ENCODE measurements at regions not wholly inside any gene's neighbourhood (a gene's known extent, or its start where the extent isn't known, plus 50 kb on each side); places are given as distances from the start of the nearest gene placed in this dataset.
"Not testable (repeated sequence)": the region's sequence is repeated elsewhere in the genome, so short reads cannot be mapped to it uniquely, and the experiment has no call there.

DNA sequence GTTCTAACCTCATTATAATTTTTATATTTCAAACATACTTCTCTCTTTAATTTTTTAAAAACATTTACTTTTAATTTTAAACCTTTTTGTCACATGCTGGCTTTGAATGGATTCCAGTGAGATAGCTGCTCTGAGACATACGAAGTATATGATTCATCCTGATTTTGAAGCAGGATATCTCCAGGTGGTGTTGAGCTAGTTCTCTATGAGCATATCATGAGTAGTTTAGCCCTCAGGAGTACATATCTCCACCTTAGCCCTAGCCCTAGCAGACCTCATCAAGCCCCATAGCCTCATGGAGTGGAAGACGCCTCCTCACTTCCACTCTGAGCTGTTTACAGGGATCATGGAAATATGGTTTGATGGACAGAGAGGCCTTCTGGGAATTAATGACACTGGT is 183.2 kb upstream of the C21orf91 start:
- TF ChIP-seq, protein P1, sequence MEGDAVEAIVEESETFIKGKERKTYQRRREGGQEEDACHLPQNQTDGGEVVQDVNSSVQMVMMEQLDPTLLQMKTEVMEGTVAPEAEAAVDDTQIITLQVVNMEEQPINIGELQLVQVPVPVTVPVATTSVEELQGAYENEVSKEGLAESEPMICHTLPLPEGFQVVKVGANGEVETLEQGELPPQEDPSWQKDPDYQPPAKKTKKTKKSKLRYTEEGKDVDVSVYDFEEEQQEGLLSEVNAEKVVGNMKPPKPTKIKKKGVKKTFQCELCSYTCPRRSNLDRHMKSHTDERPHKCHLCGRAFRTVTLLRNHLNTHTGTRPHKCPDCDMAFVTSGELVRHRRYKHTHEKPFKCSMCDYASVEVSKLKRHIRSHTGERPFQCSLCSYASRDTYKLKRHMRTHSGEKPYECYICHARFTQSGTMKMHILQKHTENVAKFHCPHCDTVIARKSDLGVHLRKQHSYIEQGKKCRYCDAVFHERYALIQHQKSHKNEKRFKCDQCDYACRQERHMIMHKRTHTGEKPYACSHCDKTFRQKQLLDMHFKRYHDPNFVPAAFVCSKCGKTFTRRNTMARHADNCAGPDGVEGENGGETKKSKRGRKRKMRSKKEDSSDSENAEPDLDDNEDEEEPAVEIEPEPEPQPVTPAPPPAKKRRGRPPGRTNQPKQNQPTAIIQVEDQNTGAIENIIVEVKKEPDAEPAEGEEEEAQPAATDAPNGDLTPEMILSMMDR (IDR thresholded peaks at IDR 0.05; ENCODE audit: insufficient read depth, low read depth, low read length, missing control alignments): no peak
- H3K4me3 ChIP-seq (ENCODE audit: low read length): no peak overlapping the region
- no peak for DNase-seq (ENCODE audit: low read depth)

DNA sequence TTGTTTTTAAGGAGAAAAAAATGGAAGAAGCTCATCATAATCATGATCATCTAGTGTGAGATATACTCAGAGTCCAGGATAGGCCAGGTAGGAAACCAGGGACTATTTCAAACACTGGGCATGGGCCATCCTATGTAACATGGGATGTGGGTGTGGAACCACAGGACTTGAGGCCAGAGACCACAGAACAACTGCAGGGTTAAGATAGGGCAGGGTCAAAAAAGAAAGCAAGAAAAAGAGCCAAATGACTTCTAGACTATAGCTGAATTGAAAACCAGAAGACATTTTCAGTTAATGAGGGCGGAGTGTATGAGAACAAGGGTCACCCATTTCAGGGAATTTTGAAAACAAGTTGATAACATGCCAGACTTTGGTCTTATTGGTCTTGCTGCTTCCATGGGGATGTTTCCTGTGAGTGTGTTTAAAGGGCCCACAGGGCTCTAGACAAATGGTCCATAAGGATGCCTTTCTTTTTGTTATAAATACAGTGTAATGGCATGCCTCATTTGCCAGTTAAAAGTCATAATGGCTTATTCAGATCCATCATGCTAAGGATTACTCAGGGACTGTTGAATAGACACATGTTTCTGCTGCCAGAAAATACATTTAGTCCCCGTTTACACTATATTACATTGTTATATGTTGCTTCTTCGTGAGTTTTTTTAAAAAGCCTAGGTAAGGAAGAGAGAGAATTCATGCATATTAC is 182.0 kb upstream of the C21orf91 start:
- TF ChIP-seq, protein P1 (IDR thresholded peaks at IDR 0.05; ENCODE audit: insufficient read depth, low read depth, low read length, missing control alignments): no peak
- no peak overlapping the region for H3K4me3 ChIP-seq (ENCODE audit: low read length)
- no peak for DNase-seq (ENCODE audit: low read depth)

DNA sequence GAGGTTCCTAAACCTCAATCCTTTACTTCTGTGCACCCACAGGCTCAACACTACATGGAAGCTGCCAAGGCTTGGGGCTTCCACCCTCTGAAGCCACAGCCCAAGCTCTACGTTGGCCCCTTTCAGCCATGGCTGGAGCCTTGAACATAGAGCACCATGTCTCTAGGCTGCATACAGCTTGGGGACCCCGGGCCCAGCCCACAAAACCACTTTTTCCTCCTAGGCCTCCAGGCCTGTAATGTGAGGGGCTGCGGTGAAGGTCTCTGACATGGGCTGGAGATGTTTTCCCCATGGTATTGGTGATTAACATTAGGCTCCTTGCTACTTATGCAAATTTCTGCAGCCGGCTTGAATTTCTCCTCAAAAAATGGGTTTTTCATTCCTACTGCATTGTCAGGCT is 179.4 kb upstream of the C21orf91 start:
- H3K4me3 ChIP-seq (ENCODE audit: low read length); DNase-seq (ENCODE audit: low read depth): not testable (repeated sequence)

DNA sequence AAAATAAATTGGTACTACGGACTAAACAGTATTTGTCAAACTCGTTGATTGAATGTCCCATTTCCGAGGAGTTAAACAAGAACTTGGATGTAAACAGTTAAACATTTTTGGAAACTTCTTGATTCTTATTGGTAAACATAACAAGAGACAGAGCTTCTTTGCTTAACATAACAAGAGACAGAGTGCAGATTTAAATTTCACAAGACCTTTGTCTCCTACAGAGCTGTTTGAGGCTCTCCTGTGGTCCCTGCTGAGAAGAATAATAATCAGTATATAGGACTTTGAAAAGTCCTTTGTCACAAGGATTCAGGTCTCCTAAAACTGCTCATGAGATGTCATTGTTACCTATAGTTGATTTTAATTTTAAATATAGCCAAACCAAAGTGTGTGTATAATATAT is 170.6 kb upstream of the C21orf91 start:
- DNase-seq (ENCODE audit: low read depth): no peak
- TF ChIP-seq, protein P1 (IDR thresholded peaks at IDR 0.05; ENCODE audit: insufficient read depth, low read depth, low read length, missing control alignments): no peak
- no peak overlapping the region for H3K4me3 ChIP-seq (ENCODE audit: low read length)

DNA sequence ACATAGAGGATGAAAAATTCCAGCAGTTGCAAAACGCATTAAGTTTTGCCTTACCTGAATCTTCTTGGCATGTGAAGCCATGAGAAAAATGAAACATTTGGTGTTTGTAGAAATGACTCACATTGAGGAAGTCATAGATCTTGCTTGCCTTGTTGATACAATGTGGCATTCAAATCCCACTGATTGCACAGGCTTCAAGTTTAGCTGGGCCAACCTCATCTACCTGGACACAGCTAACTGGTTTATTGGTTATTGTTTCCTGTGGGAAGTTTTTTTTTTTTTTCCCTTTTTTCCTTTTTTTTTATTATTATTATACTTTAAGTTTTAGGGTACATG is 168.9 kb upstream of the C21orf91 start:
- TF ChIP-seq, protein P1 (IDR thresholded peaks at IDR 0.05; ENCODE audit: insufficient read depth, low read depth, low read length, missing control alignments): no peak
- DNase-seq (ENCODE audit: low read depth): peak; percentile 19
- no peak overlapping the region for H3K4me3 ChIP-seq (ENCODE audit: low read length)

DNA sequence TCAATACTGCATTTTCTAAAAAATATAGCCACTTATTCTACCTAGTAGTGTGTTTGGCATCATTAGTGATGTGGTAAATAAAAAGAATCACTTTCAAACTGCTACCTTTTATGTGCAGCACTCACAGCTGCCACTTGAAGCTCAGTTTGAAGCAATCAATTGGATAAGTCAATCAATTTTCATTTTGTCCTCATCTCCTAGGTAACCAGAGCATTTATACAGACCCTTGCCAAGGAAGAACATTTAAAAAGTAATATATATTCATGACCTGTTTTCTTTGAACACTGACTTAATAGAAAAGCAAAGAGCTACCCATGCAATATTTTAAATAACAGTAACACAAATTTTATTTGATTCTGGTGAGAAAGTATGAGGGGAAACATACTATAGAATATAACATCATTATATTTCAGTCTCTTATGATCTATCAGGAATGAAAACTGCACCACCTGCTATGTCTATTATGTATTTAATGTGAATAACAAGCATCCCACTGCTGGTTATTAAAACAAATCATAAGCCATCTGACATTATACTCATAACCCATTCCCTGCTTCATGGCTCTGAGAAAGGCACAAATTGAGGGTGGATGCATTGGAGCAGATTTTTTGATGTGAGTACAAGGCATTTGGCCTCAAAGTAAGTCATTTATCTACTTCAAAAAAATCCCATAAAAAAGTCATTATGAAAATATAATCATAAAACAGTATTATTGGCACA is 168.4 kb upstream of the C21orf91 start:
- DNase-seq (ENCODE audit: low read depth): no peak
- no peak overlapping the region for H3K4me3 ChIP-seq (ENCODE audit: low read length)
- TF ChIP-seq, protein P1 (IDR thresholded peaks at IDR 0.05; ENCODE audit: insufficient read depth, low read depth, low read length, missing control alignments): no peak

DNA sequence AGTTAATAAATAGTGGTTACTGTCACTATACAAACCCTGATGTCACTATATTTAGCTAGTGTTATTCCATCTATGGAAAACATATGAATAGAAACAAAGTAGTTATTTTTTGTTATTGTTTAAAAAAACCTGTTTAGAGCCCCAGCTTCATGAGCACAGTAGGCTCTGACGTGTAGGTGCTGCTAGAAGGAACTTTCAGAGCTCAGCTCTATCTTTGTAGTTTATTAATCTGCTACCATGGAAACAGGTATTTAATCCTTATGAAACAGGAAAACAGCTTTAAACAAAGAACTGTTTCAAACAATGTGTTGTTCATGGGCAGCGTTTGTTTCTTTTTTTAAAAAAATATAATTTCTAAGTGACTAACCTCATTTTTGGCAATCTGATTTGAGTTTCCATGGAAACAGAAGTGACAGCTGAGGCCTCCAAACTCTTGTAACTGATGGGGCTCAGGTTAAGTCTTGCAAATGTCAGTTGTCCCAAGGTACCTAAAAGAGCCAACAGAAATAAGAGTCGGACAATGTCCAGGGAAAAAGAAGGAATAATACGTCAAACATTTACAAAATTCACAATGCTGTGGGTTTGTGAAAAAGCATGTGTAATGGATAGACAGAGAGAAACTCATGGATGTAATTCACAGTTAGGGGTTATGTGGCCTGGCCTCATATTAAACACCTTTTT is 162.0 kb upstream of the C21orf91 start:
- TF ChIP-seq, protein P1 (IDR thresholded peaks at IDR 0.05; ENCODE audit: insufficient read depth, low read depth, low read length, missing control alignments): no peak
- H3K4me3 ChIP-seq (ENCODE audit: low read length): no peak overlapping the region
- no peak for DNase-seq (ENCODE audit: low read depth)

Data from epithelial cell of esophagus (primary cell).